H1 (cell line): ENCODE measurements at regions not wholly inside any gene's neighbourhood (a gene's known extent, or its start where the extent isn't known, plus 50 kb on each side); places are given as distances from the start of the nearest gene placed in this dataset.

ENCODE experiments used
- CTCF ChIA-PET: fragments of 300-600 bp; sonication (Branson Sonifier 250); formaldehyde crosslinking; loops from one replicate; lab custom pipeline; 2021; ENCODE audit not compliant: partially characterized antibody; lab: Charles Lee
- POLR2A ChIA-PET: fragments of 300-600 bp; sonication (Branson Sonifier 250); formaldehyde crosslinking; loops from one replicate; lab custom pipeline; 2021; ENCODE audit warnings: inconsistent platforms; ENCODE audit not compliant: partially characterized antibody; lab: Charles Lee
- DNase-seq, 2 experiments: peaks; one replicate each; pipeline versions ENCODE4 v3.0.0 to v3.0.0-alpha.2; 2010 to 2022; ENCODE audit warnings: low spot score in 2 of 2, low read depth in 1 of 2, mixed read lengths in 1 of 2
- FAIRE-seq: peaks from 2 replicates; lab custom pipeline; 2011; peaks lifted over from hg19 to GRCh38; lab: Jason Lieb, UNC
- H2AFZ ChIP-seq: 2 replicates; pipeline ENCODE4 v1.8.1; 2012; ENCODE audit warnings: low read length, inconsistent platforms
- H2AK5ac ChIP-seq: 2 replicates; pipeline ENCODE4 v1.6.1; 2013; ENCODE audit warnings: low read depth, low read length
- H2BK120ac ChIP-seq: replicated peaks from 2 replicates; pipeline ENCODE3; 2013; ENCODE audit warnings: low read depth, low read length, inconsistent platforms
- H2BK12ac ChIP-seq: 2 replicates; pipeline ENCODE4 v1.6.1; 2013; ENCODE audit warnings: low read depth, low read length
- H2BK15ac ChIP-seq: 2 replicates; pipeline ENCODE4 v1.6.1; 2013; ENCODE audit warnings: low read length
- H2BK20ac ChIP-seq: 2 replicates; pipeline ENCODE4 v1.6.1; 2013; ENCODE audit warnings: low read length
- H2BK5ac ChIP-seq: 2 replicates; pipeline ENCODE4 v1.6.1; 2013; ENCODE audit warnings: low read depth, low read length
- H3K14ac ChIP-seq: 2 replicates; pipeline ENCODE4 v1.6.1; 2013; ENCODE audit warnings: inconsistent platforms; ENCODE audit not compliant: insufficient read length
- H3K18ac ChIP-seq: 2 replicates; pipeline ENCODE4 v1.6.1; 2013; ENCODE audit warnings: low read length; ENCODE audit errors: extremely low read depth
- H3K23ac ChIP-seq: 2 replicates; pipeline ENCODE4 v1.6.1; 2013; ENCODE audit warnings: inconsistent platforms; ENCODE audit not compliant: insufficient read length
- H3K23me2 ChIP-seq: 2 replicates; pipeline ENCODE4 v1.6.1; 2013; ENCODE audit warnings: low read depth, low read length
- H3K27ac ChIP-seq: 2 replicates; pipeline ENCODE4 v1.6.1; 2011; ENCODE audit warnings: low read depth, low read length, inconsistent platforms
- H3K27me3 ChIP-seq, 4 experiments: replicated peaks in 1 of 4; 1 replicate in 1 of 4; 2 replicates in 3 of 4; pipeline versions ENCODE4 v1.6.1 to v1.8.1; 2011 to 2013; ENCODE audit warnings: low read length in 3 of 4, mild to moderate bottlenecking in 3 of 4, inconsistent platforms in 2 of 4, mixed read lengths in 2 of 4, moderate library complexity in 1 of 4; ENCODE audit not compliant: control insufficient read depth in 3 of 4, insufficient read depth in 3 of 4; ENCODE audit errors: extremely low read depth in 1 of 4
- H3K36me3 ChIP-seq, 4 experiments: 2 replicates each; pipeline versions ENCODE4 v1.6.1 to v1.8.1; 2011 to 2013; ENCODE audit warnings: mild to moderate bottlenecking in 4 of 4, low read length in 3 of 4, moderate library complexity in 2 of 4, control low read depth in 1 of 4, inconsistent platforms in 1 of 4; ENCODE audit not compliant: insufficient read depth in 4 of 4, control insufficient read depth in 2 of 4
- H3K4ac ChIP-seq: replicated peaks from 2 replicates; pipeline ENCODE3; 2013; ENCODE audit warnings: low read length, low read depth, mixed read lengths, inconsistent platforms; ENCODE audit not compliant: insufficient read length
- H3K4me1 ChIP-seq, 4 experiments: replicated peaks in 1 of 4; 1 replicate in 1 of 4; 2 replicates in 3 of 4; pipeline versions ENCODE4 v1.6.1 to v1.8.1; 2011 to 2013; ENCODE audit warnings: low read length in 3 of 4, inconsistent platforms in 2 of 4, mixed read lengths in 1 of 4; ENCODE audit not compliant: insufficient read depth in 4 of 4, control insufficient read depth in 3 of 4
- H3K4me2 ChIP-seq, 2 experiments: 2 replicates each; pipeline versions ENCODE4 v1.6.1 to v1.8.1; 2011 to 2013; ENCODE audit warnings: low read depth in 2 of 2, low read length in 2 of 2, control low read depth in 1 of 2, inconsistent platforms in 1 of 2, mild to moderate bottlenecking in 1 of 2; ENCODE audit not compliant: insufficient read depth in 1 of 2
- H3K4me3 ChIP-seq, 4 experiments: fragments of 200-600, 300-600 bp in 1 of 4; sonication (generic), shearing (Covaris generic), sonication (Bioruptor Twin) in 1 of 4; 2 replicates each; pipeline versions ENCODE4 v1.5.1 to v1.8.1; 2011 to 2016; ENCODE audit warnings: low read length in 4 of 4, low read depth in 3 of 4, control low read depth in 2 of 4, inconsistent platforms in 2 of 4, mild to moderate bottlenecking in 2 of 4, mixed read lengths in 1 of 4, moderate library complexity in 1 of 4; ENCODE audit not compliant: insufficient read depth in 2 of 4; ENCODE audit errors: extremely low read depth in 1 of 4
- H3K56ac ChIP-seq: replicated peaks from 2 replicates; pipeline ENCODE3; 2013; ENCODE audit warnings: low read depth, mild to moderate bottlenecking, mixed read lengths, low read length, inconsistent platforms; ENCODE audit not compliant: insufficient read length
- H3K79me1 ChIP-seq: 2 replicates; pipeline ENCODE4 v1.6.1; 2013; ENCODE audit warnings: low read depth, low read length, control low read depth
- H3K79me2 ChIP-seq, 2 experiments: 2 replicates each; pipeline versions ENCODE4 v1.6.1 to v1.8.1; 2012 to 2013; ENCODE audit warnings: low read length in 2 of 2, mild to moderate bottlenecking in 2 of 2, inconsistent platforms in 1 of 2; ENCODE audit not compliant: insufficient read depth in 2 of 2, control insufficient read depth in 1 of 2
- H3K9ac ChIP-seq, 4 experiments: replicated peaks in 1 of 4; 1 replicate in 1 of 4; 2 replicates in 3 of 4; pipeline versions ENCODE4 v1.6.1 to v1.8.1; 2011 to 2013; ENCODE audit warnings: low read depth in 3 of 4, low read length in 3 of 4, control low read depth in 2 of 4, mild to moderate bottlenecking in 2 of 4, moderate library complexity in 2 of 4, inconsistent platforms in 1 of 4; ENCODE audit errors: extremely low read depth in 1 of 4
- H3K9me3 ChIP-seq, 2 experiments: 2 replicates each; pipeline versions ENCODE4 v1.6.1 to v1.8.1; 2012 to 2013; ENCODE audit warnings: mild to moderate bottlenecking in 2 of 2, moderate library complexity in 2 of 2, control low read depth in 1 of 2, inconsistent platforms in 1 of 2, low read depth in 1 of 2, low read length in 1 of 2, mixed read lengths in 1 of 2; ENCODE audit not compliant: insufficient read depth in 2 of 2
- H4K20me1 ChIP-seq, 2 experiments: replicated peaks in 1 of 2; 2 replicates each; pipeline versions ENCODE3 to v1.8.1; 2011 to 2013; ENCODE audit warnings: inconsistent platforms in 2 of 2, low read length in 2 of 2, mild to moderate bottlenecking in 1 of 2; ENCODE audit not compliant: insufficient read depth in 2 of 2, control insufficient read depth in 1 of 2
- H4K5ac ChIP-seq: 2 replicates; pipeline ENCODE4 v1.6.1; 2013; ENCODE audit warnings: low read length, low read depth, mixed read lengths, inconsistent platforms; ENCODE audit not compliant: insufficient read length
- H4K8ac ChIP-seq: 2 replicates; pipeline ENCODE4 v1.8.0; 2013; ENCODE audit warnings: mild to moderate bottlenecking, moderate library complexity, low read length, inconsistent platforms; ENCODE audit not compliant: insufficient read depth; ENCODE audit errors: extremely low read depth
- H4K91ac ChIP-seq: replicated peaks from 2 replicates; pipeline ENCODE3; 2013; ENCODE audit warnings: low read length, mixed read lengths, inconsistent platforms; ENCODE audit not compliant: insufficient read length
- MAFK ChIP-seq: IDR thresholded peaks from 2 replicates; pipeline ENCODE4 v1.6.1; 2012; ENCODE audit warnings: low read depth, mild to moderate bottlenecking, improper control_type of control experiment, low read length
- NRF1 ChIP-seq: IDR thresholded peaks from 2 replicates; pipeline ENCODE4 v1.6.1; 2011; ENCODE audit warnings: mild to moderate bottlenecking, low read depth, low read length, improper control_type of control experiment
- SIX5 ChIP-seq: IDR thresholded peaks from 2 replicates; pipeline ENCODE4 v1.6.1; 2011; ENCODE audit warnings: mild to moderate bottlenecking, low read depth, low read length

GRCh38 chr4:41844327-41844726 is 90.9 kb upstream of the TMEM33 start:
- POLR2A ChIA-PET: no interaction called here
- H2AK5ac ChIP-seq: no peak overlapping the region
- H3K23ac ChIP-seq: no peak overlapping the region
- no peaks in the 10 kb centered on the region for H3K79me1 ChIP-seq
- H4K8ac ChIP-seq: no peak overlapping the region
- H3K9me3 ChIP-seq: no peaks in the 10 kb centered on the region
- no peak overlapping the region for H2BK120ac ChIP-seq
- H4K5ac ChIP-seq: no peak overlapping the region
- no peaks in the 10 kb centered on the region for H3K79me2 ChIP-seq
- no peak overlapping the region for H2BK5ac ChIP-seq
- H3K27ac ChIP-seq: no peak overlapping the region
- H3K18ac ChIP-seq: no peak overlapping the region
- no peak overlapping the region for H2BK20ac ChIP-seq
- no peak overlapping the region for H3K4me2 ChIP-seq
- H3K4me3 ChIP-seq: no peak overlapping the region
- H2BK15ac ChIP-seq: no peak overlapping the region
- H2AFZ ChIP-seq: no peak overlapping the region
- H3K4ac ChIP-seq: no peak overlapping the region
- H3K27me3 ChIP-seq: no peaks in the 10 kb centered on the region
- H4K91ac ChIP-seq: no peak overlapping the region
- no peak for DNase-seq
- no peaks in the 10 kb centered on the region for H4K20me1 ChIP-seq
- H2BK12ac ChIP-seq: no peak overlapping the region
- no peak overlapping the region for H3K9ac ChIP-seq
- TF ChIP-seq MAFK (no peak), SIX5 (peak; percentile 36; the same call in 1 of the 2 replicates), NRF1 (no peak)
- H3K4me1 ChIP-seq: no peaks in the 10 kb centered on the region
- H3K36me3 ChIP-seq: no peaks in the 10 kb centered on the region
- no peak overlapping the region for H3K14ac ChIP-seq
- no peaks in the 10 kb centered on the region for H3K23me2 ChIP-seq
- H3K56ac ChIP-seq: no peak overlapping the region
- CTCF ChIA-PET: interaction anchor here (1.3 kb wide), 1 partner anchor 113 kb away, joined by 4 read pairs; no protein-coding TSS in a partner anchor
- peak; percentile 89 for FAIRE-seq
